ENCODE measurements at regions not wholly inside any gene's neighbourhood (a gene's known extent, or its start where the extent isn't known, plus 50 kb on each side); places are given as distances from the start of the nearest gene placed in this dataset.
A peak's percentile ranks its signal among the peaks of the same experiment; 100 is the strongest.

- Histone ChIP-seq H3K27ac (no peak overlapping the region), H3K9me3 (ENCODE audit: low read depth) (no peaks in the 10 kb centered on the region), H3K27me3 (peaks cover 52% of the 10 kb centered on the region), H3K4me3 (peak overlapping the region; percentile 68), H3K4me1 (ENCODE audit: low read depth) (no peaks in the 10 kb centered on the region), H3K36me3 (no peaks in the 10 kb centered on the region)
- TF ChIP-seq CTCF (IDR thresholded peaks at IDR 0.05; ENCODE audit: low read depth, low read length) = no peak
- no peak for DNase-seq (ENCODE audit: low read depth in 1 of 2, low spot score in 1 of 2)
Observed at GRCh38 chr18:34978533-34978893, 62.7 kb upstream of the MAPRE2 start.

GRCh38 chr18:34978953-34979608 lies 62.1 kb upstream of the MAPRE2 start:
- peak overlapping the region; percentile 68 for H3K4me3 ChIP-seq
- H3K27me3 ChIP-seq = peaks cover 46% of the 10 kb centered on the region
- TF ChIP-seq CTCF (IDR thresholded peaks at IDR 0.05; ENCODE audit: low read depth, low read length) = no peak
- no peaks in the 10 kb centered on the region for H3K9me3 ChIP-seq (ENCODE audit: low read depth)
- H3K27ac ChIP-seq = no peak overlapping the region
- no peaks in the 10 kb centered on the region for H3K36me3 ChIP-seq
- DNase-seq (ENCODE audit: low read depth in 1 of 2, low spot score in 1 of 2) = peak; percentile 52 to 92
- no peaks in the 10 kb centered on the region for H3K4me1 ChIP-seq (ENCODE audit: low read depth)

GRCh38 chr18:34981487-34981886 lies 59.7 kb upstream of the MAPRE2 start:
- no peak overlapping the region for H3K4me3 ChIP-seq
- no peak overlapping the region for H3K27ac ChIP-seq
- no peak for DNase-seq (ENCODE audit: low read depth in 1 of 2, low spot score in 1 of 2)
- no peaks in the 10 kb centered on the region for H3K9me3 ChIP-seq (ENCODE audit: low read depth)
- no peak for TF ChIP-seq CTCF (IDR thresholded peaks at IDR 0.05; ENCODE audit: low read depth, low read length)
- no peaks in the 10 kb centered on the region for H3K4me1 ChIP-seq (ENCODE audit: low read depth)
- peaks cover 22% of the 10 kb centered on the region for H3K27me3 ChIP-seq
- no peaks in the 10 kb centered on the region for H3K36me3 ChIP-seq

- Histone ChIP-seq H3K36me3 (no peaks in the 10 kb centered on the region), H3K27ac (no peak overlapping the region), H3K27me3 (no peaks in the 10 kb centered on the region), H3K4me1 (ENCODE audit: low read depth) (no peaks in the 10 kb centered on the region), H3K4me3 (no peak overlapping the region), H3K9me3 (ENCODE audit: low read depth) (no peaks in the 10 kb centered on the region)
- DNase-seq (ENCODE audit: low read depth in 1 of 2, low spot score in 1 of 2) = no peak
- TF ChIP-seq CTCF (IDR thresholded peaks at IDR 0.05; ENCODE audit: low read depth, low read length) = no peak
Observed at GRCh38 chr18:34985963-34986362, 55.2 kb upstream of the MAPRE2 start.

GRCh38 chr18:34990597-34990996 lies 50.6 kb upstream of the MAPRE2 start:
- Histone ChIP-seq H3K9me3 (ENCODE audit: low read depth) (no peaks in the 10 kb centered on the region), H3K4me1 (ENCODE audit: low read depth) (no peaks in the 10 kb centered on the region), H3K27me3 (no peaks in the 10 kb centered on the region), H3K4me3 (no peak overlapping the region), H3K36me3 (no peaks in the 10 kb centered on the region), H3K27ac (no peak overlapping the region)
- DNase-seq (ENCODE audit: low read depth in 1 of 2, low spot score in 1 of 2) = peak in 1 of 2 donors; percentile 57
- TF ChIP-seq CTCF (IDR thresholded peaks at IDR 0.05; ENCODE audit: low read depth, low read length) = no peak
